LNCaP clone FGC (cell line): ENCODE measurements at regions not wholly inside any gene's neighbourhood (a gene's known extent, or its start where the extent isn't known, plus 50 kb on each side); places are given as distances from the start of the nearest gene placed in this dataset.
"Not testable (repeated sequence)": the region's sequence is repeated elsewhere in the genome, so short reads cannot be mapped to it uniquely, and the experiment has no call there.

Experiments used
- DNase-seq: peaks from one replicate; pipeline ENCODE4 v3.0.0-alpha.2; 2011; ENCODE audit warnings: low read depth
- H3K4me3 ChIP-seq: 2 replicates; pipeline ENCODE4 v1.5.1; 2011; ENCODE audit warnings: mild to moderate bottlenecking, low read depth, low read length, control low read depth
- CTCF ChIP-seq: IDR thresholded peaks from 2 replicates; pipeline ENCODE4 v1.5.1; 2012; ENCODE audit warnings: mild to moderate bottlenecking; ENCODE audit not compliant: control insufficient read depth, insufficient read depth; ENCODE audit errors: extremely low read depth

GRCh38 chr22:22720201-22720723 is 75.8 kb downstream of the GGTLC2 start:
- peak; percentile 60 for TF ChIP-seq CTCF
- DNase-seq, result no peak
- H3K4me3 ChIP-seq, result no peak overlapping the region

GRCh38 chr22:22720724-22721261 is 76.4 kb downstream of the GGTLC2 start:
- H3K4me3 ChIP-seq, result no peak overlapping the region

GRCh38 chr22:22721681-22722354 is 77.4 kb downstream of the GGTLC2 start:
- no peak for DNase-seq
- H3K4me3 ChIP-seq, result no peak overlapping the region
- TF ChIP-seq CTCF, result no peak

More at GRCh38 chr22:22720724-22721261, 76.4 kb downstream of the GGTLC2 start:
- DNase-seq, result no peak
- TF ChIP-seq CTCF, result no peak

- no peak for DNase-seq
- no peak overlapping the region for H3K4me3 ChIP-seq
- no peak for TF ChIP-seq CTCF
These were observed 84.0 kb downstream of the GGTLC2 start for GRCh38 chr22:22728382-22728781.

GRCh38 chr22:22730655-22731373 is 86.4 kb downstream of the GGTLC2 start:
- H3K4me3 ChIP-seq, result no peak overlapping the region
- DNase-seq, result no peak
- no peak for TF ChIP-seq CTCF

GRCh38 chr22:22731374-22731676 is 86.9 kb downstream of the GGTLC2 start:
- no peak for DNase-seq
- H3K4me3 ChIP-seq, result no peak overlapping the region
- TF ChIP-seq CTCF, result no peak

- H3K4me3 ChIP-seq, DNase-seq: not testable (repeated sequence)
These were observed 88.6 kb downstream of the GGTLC2 start for GRCh38 chr22:22733006-22733405.
